ENCODE measurements at regions not wholly inside any gene's neighbourhood (a gene's known extent, or its start where the extent isn't known, plus 50 kb on each side); places are given as distances from the start of the nearest gene placed in this dataset.

DNA sequence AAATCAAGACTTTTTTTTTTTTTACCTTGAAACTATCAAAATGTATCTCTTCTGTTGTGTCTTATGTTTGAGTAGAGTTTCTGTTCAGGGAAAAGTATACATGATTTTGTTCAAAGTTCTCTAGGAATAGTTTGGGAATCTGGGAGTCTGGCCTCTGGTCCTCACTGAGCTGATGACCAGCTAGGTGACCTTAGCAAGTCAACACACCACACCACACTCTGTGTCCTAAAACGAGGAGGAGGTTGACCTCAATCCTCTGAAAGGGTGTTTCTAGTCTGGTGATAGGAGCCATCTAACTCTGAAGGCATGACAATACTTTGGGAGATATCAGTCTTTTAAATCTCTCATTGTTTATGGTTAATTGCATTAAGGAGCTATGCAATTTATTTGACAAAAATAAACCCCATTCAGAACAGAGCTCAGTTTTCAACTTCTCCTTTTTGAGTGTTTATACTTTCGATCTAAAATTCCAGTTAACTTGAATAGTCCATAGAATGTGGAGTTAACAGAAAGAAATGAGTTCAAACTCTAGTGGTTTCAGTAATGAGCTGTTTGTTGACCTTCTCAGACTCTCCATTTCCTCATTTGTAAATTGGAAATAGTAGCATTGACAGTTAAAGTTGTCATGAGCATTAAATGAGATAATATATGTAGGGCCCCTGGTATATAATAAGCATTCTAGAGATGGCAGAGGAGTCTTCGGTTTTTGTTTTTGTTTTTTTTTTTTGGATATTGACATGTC, 112.2 kb upstream of the LRRN1 start:
- no peak for DNase-seq (ENCODE audit: low spot score in 2 of 2)
- Histone ChIP-seq H3K4me3 (no peak overlapping the region), H3K4me1 (no peaks in the 10 kb centered on the region), H3K27ac (no peak overlapping the region), H3K27me3 (no peaks in the 10 kb centered on the region), H3K9me3 (no peaks in the 10 kb centered on the region), H3K36me3 (no peaks in the 10 kb centered on the region)
- no peak for TF ChIP-seq POLR2AphosphoS5 (IDR thresholded peaks at IDR 0.05)
- WGBS, result 76% methylated on average over 3 of the region's 3 CpGs

DNA sequence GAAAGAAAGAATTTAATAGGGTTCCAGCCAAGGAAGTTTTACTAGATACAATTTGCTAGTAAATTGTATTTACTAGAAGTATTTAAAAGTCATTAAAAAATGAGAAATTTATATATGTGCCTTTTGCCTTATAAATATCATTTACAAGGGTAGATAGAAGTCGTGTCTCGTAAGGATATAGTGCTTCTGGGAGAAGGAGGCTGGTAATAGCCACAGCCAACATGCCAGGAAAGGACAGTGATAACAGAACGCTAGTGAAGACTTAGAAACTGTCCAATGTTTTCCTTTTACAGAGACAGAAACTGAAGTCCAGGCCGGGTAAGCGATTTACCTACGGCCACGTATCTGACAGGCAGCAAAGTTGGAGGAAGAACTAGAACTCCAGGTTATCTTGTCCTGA, 113.5 kb upstream of the LRRN1 start:
- Histone ChIP-seq H3K27ac (no peak overlapping the region), H3K4me3 (no peak overlapping the region), H3K27me3 (no peaks in the 10 kb centered on the region), H3K4me1 (no peaks in the 10 kb centered on the region), H3K9me3 (no peaks in the 10 kb centered on the region), H3K36me3 (no peaks in the 10 kb centered on the region)
- 87% methylated on average over 7 of the region's 7 CpGs for WGBS
- TF ChIP-seq POLR2A (IDR thresholded peaks at IDR 0.05) (no peak), CTCF (IDR thresholded peaks at IDR 0.05) (no peak), EP300 (IDR thresholded peaks at IDR 0.05) (no peak)
- no peak for DNase-seq (ENCODE audit: low spot score in 2 of 2)

GRCh38 chr3:3683261-3683660, 116.0 kb upstream of the LRRN1 start:
- DNase-seq (ENCODE audit: low spot score in 2 of 2), result no peak
- no peak for TF ChIP-seq CTCF (IDR thresholded peaks at IDR 0.05)
- no peak for TF ChIP-seq POLR2A (IDR thresholded peaks at IDR 0.05)
- TF ChIP-seq POLR2AphosphoS5 (IDR thresholded peaks at IDR 0.05), result no peak
- TF ChIP-seq EP300 (IDR thresholded peaks at IDR 0.05), result no peak
- H3K27ac ChIP-seq, result no peak overlapping the region
- no peaks in the 10 kb centered on the region for H3K9me3 ChIP-seq
- H3K36me3 ChIP-seq, result no peaks in the 10 kb centered on the region
- H3K4me1 ChIP-seq, result no peaks in the 10 kb centered on the region
- 97% methylated on average over 1 of the region's 1 CpG for WGBS
- H3K27me3 ChIP-seq, result no peaks in the 10 kb centered on the region
- H3K4me3 ChIP-seq, result no peak overlapping the region

DNA sequence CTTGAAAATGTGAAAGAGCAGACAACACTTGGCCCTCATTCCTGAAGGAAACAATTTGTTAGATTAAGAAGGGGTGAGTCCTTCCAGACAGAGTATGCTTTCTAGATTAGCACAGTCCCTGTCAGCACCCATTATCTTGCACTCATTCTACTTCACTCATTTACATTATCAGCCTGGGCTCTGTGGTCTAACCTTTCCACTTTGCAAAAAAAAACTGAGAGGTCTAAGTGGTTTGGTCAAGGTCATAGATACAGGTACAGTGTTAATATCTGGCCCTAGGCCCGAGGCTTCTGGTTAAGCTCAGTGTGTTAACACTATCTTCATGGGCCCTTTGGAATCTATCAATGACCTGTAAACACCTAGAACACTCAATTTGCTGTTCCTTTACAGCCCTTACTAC, 123.4 kb upstream of the LRRN1 start:
- 80% methylated on average over 1 of the region's 1 CpG for WGBS
- H3K27me3 ChIP-seq, result no peaks in the 10 kb centered on the region
- H3K9me3 ChIP-seq, result no peaks in the 10 kb centered on the region
- TF ChIP-seq EP300 (IDR thresholded peaks at IDR 0.05) (no peak), POLR2AphosphoS5 (IDR thresholded peaks at IDR 0.05) (no peak), POLR2A (IDR thresholded peaks at IDR 0.05) (no peak), CTCF (IDR thresholded peaks at IDR 0.05) (no peak)
- no peak for DNase-seq (ENCODE audit: low spot score in 2 of 2)
- no peaks in the 10 kb centered on the region for H3K36me3 ChIP-seq
- no peak overlapping the region for H3K27ac ChIP-seq
- no peaks in the 10 kb centered on the region for H3K4me1 ChIP-seq
- no peak overlapping the region for H3K4me3 ChIP-seq

- Histone ChIP-seq H3K27ac (no peak overlapping the region), H3K27me3 (no peaks in the 10 kb centered on the region), H3K36me3 (no peaks in the 10 kb centered on the region), H3K4me3 (no peak overlapping the region), H3K4me1 (no peaks in the 10 kb centered on the region), H3K9me3 (no peaks in the 10 kb centered on the region)
- TF ChIP-seq POLR2AphosphoS5 (IDR thresholded peaks at IDR 0.05) (no peak), POLR2A (IDR thresholded peaks at IDR 0.05) (no peak), EP300 (IDR thresholded peaks at IDR 0.05) (no peak), CTCF (IDR thresholded peaks at IDR 0.05) (no peak)
- DNase-seq (ENCODE audit: low spot score in 2 of 2), result no peak
These were observed 124.0 kb upstream of the LRRN1 start for GRCh38 chr3:3675186-3675585.

- Histone ChIP-seq H3K36me3 (no peaks in the 10 kb centered on the region), H3K27ac (no peak overlapping the region), H3K4me3 (no peak overlapping the region), H3K4me1 (no peaks in the 10 kb centered on the region), H3K27me3 (no peaks in the 10 kb centered on the region), H3K9me3 (no peaks in the 10 kb centered on the region)
- 55% methylated on average over 3 of the region's 3 CpGs for WGBS
- DNase-seq (ENCODE audit: low spot score in 2 of 2), result no peak
- no peak for TF ChIP-seq CTCF (IDR thresholded peaks at IDR 0.05)
- no peak for TF ChIP-seq POLR2AphosphoS5 (IDR thresholded peaks at IDR 0.05)
- TF ChIP-seq POLR2A (IDR thresholded peaks at IDR 0.05), result no peak
- no peak for TF ChIP-seq EP300 (IDR thresholded peaks at IDR 0.05)
These were observed 132.6 kb upstream of the LRRN1 start for GRCh38 chr3:3666664-3667063.
